OCI-LY1 (cell line): ENCODE measurements at regions not wholly inside any gene's neighbourhood (a gene's known extent, or its start where the extent isn't known, plus 50 kb on each side); places are given as distances from the start of the nearest gene placed in this dataset.

Experiments
- H2AFZ ChIP-seq: fragments of 200-600 bp; sonication (generic), shearing (Covaris generic); 2 replicates; pipeline ENCODE4 v1.6.0; 2014; ENCODE audit warnings: antibody characterized with exemption, mild to moderate bottlenecking, low read length
- H3F3A ChIP-seq: fragments of 200-600 bp; sonication (generic), shearing (Covaris generic); 2 replicates; pipeline ENCODE4 v1.6.0; 2014; ENCODE audit warnings: mild to moderate bottlenecking, antibody characterized with exemption, low read length, moderate library complexity; ENCODE audit not compliant: insufficient read depth
- H3K27ac ChIP-seq: fragments of 200-600 bp; sonication (generic); 2 replicates; pipeline ENCODE4 v1.5.1; 2014; ENCODE audit warnings: low read length, mixed run types, mild to moderate bottlenecking, low read depth; ENCODE audit not compliant: poor library complexity, severe bottlenecking
- H3K27me3 ChIP-seq: fragments of 200-600 bp; sonication (generic); 2 replicates; pipeline ENCODE4 v1.6.0; 2014; ENCODE audit warnings: antibody characterized with exemption, mild to moderate bottlenecking, low read length, moderate library complexity; ENCODE audit not compliant: insufficient read depth
- H3K36me3 ChIP-seq: fragments of 200-600 bp; sonication (generic); 2 replicates; pipeline ENCODE4 v1.6.1; 2014; ENCODE audit warnings: mild to moderate bottlenecking, antibody characterized with exemption, low read length, moderate library complexity, mixed read lengths; ENCODE audit not compliant: insufficient read depth
- H3K4me1 ChIP-seq: fragments of 200-600 bp; sonication (generic); 2 replicates; pipeline ENCODE4 v1.5.1; 2014; ENCODE audit warnings: mild to moderate bottlenecking, low read length, moderate library complexity; ENCODE audit not compliant: insufficient read depth, severe bottlenecking
- H3K4me2 ChIP-seq: fragments of 200-600 bp; sonication (generic), shearing (Covaris generic); 2 replicates; pipeline ENCODE4 v1.6.1; 2014; ENCODE audit warnings: low read length
- H3K4me3 ChIP-seq: fragments of 200-600 bp; sonication (generic); 2 replicates; pipeline ENCODE4 v1.5.1; 2014; ENCODE audit warnings: low read length, low read depth, mild to moderate bottlenecking, mixed read lengths; ENCODE audit not compliant: poor library complexity, severe bottlenecking
- H3K79me2 ChIP-seq: fragments of 200-600 bp; shearing (Covaris generic); 2 replicates; pipeline ENCODE4 v1.6.1; 2016; ENCODE audit warnings: mixed run types, low read length, mixed read lengths; ENCODE audit not compliant: insufficient read depth
- H3K9ac ChIP-seq: fragments of 200-600 bp; sonication (generic), shearing (Covaris generic); 2 replicates; pipeline ENCODE4 v1.6.1; 2014; ENCODE audit warnings: mild to moderate bottlenecking, low read length, mixed read lengths
- H3K9me2 ChIP-seq: fragments of 200-600 bp; sonication (generic), shearing (Covaris generic); 2 replicates; pipeline ENCODE4 v1.6.1; 2014; ENCODE audit warnings: low read depth, mild to moderate bottlenecking, low read length, mixed read lengths
- H3K9me3 ChIP-seq: fragments of 200-600 bp; shearing (Covaris generic); 2 replicates; pipeline ENCODE4 v1.6.1; 2014; ENCODE audit warnings: low read length, mixed read lengths
- H4K20me1 ChIP-seq: fragments of 200-600 bp; sonication (generic), shearing (Covaris generic); 2 replicates; pipeline ENCODE4 v1.6.0; 2016; ENCODE audit warnings: mild to moderate bottlenecking, low read length; ENCODE audit not compliant: insufficient read depth
- CTCF ChIP-seq: fragments of 200-600 bp; sonication (generic), shearing (Covaris generic); IDR thresholded peaks from 2 replicates; pipeline ENCODE4 v1.5.1; 2017; ENCODE audit warnings: mild to moderate bottlenecking, antibody characterized with exemption, low read length, moderate library complexity, mixed read lengths
- EZH2 ChIP-seq: fragments of 200-600 bp; sonication (generic), shearing (Covaris generic); IDR thresholded peaks from 2 replicates; pipeline ENCODE4 v1.8.0; 2017; ENCODE audit warnings: borderline replicate concordance, mixed run types, mild to moderate bottlenecking, antibody characterized with exemption, low read length, moderate library complexity, mixed read lengths

- no peak overlapping the region for H3K4me3 ChIP-seq
- no peak overlapping the region for H2AFZ ChIP-seq
- TF ChIP-seq EZH2 = no peak
- TF ChIP-seq CTCF = no peak
- H3K4me2 ChIP-seq = no peak overlapping the region
- no peaks in the 10 kb centered on the region for H3K4me1 ChIP-seq
- no peak overlapping the region for H3K27ac ChIP-seq
- no peaks in the 10 kb centered on the region for H3K79me2 ChIP-seq
- H3K27me3 ChIP-seq = no peaks in the 10 kb centered on the region
- no peaks in the 10 kb centered on the region for H4K20me1 ChIP-seq
- no peaks in the 10 kb centered on the region for H3K9me2 ChIP-seq
- no peaks in the 10 kb centered on the region for H3K36me3 ChIP-seq
- H3F3A ChIP-seq = no peaks in the 10 kb centered on the region
- H3K9ac ChIP-seq = no peak overlapping the region
- no peaks in the 10 kb centered on the region for H3K9me3 ChIP-seq
Observed at GRCh38 chr1:166365081-166365480, 198.3 kb upstream of the FAM78B start.

- Histone ChIP-seq H3K9me2 (no peaks in the 10 kb centered on the region), H3K36me3 (no peaks in the 10 kb centered on the region), H3K4me1 (no peaks in the 10 kb centered on the region), H3K9ac (no peak overlapping the region), H3K79me2 (no peaks in the 10 kb centered on the region), H3F3A (no peaks in the 10 kb centered on the region), H3K4me3 (no peak overlapping the region), H4K20me1 (no peaks in the 10 kb centered on the region), H2AFZ (no peak overlapping the region), H3K27me3 (no peaks in the 10 kb centered on the region), H3K4me2 (no peak overlapping the region), H3K27ac (no peak overlapping the region), H3K9me3 (no peaks in the 10 kb centered on the region)
- TF ChIP-seq CTCF (no peak), EZH2 (no peak)
Observed at GRCh38 chr1:166368030-166368429, 201.2 kb upstream of the FAM78B start.

- TF ChIP-seq EZH2 (no peak), CTCF (no peak)
- Histone ChIP-seq H3K9me3 (no peaks in the 10 kb centered on the region), H3K79me2 (no peaks in the 10 kb centered on the region), H3K27ac (no peak overlapping the region), H2AFZ (no peak overlapping the region), H3K4me2 (no peak overlapping the region), H3K27me3 (no peaks in the 10 kb centered on the region), H3K4me1 (no peaks in the 10 kb centered on the region), H3K4me3 (no peak overlapping the region), H4K20me1 (no peaks in the 10 kb centered on the region), H3K9ac (no peak overlapping the region), H3K9me2 (no peaks in the 10 kb centered on the region), H3K36me3 (no peaks in the 10 kb centered on the region), H3F3A (no peaks in the 10 kb centered on the region)
Observed at GRCh38 chr1:166377896-166378295, 211.1 kb upstream of the FAM78B start.
